ENCODE measurements at regions not wholly inside any gene's neighbourhood (a gene's known extent, or its start where the extent isn't known, plus 50 kb on each side); places are given as distances from the start of the nearest gene placed in this dataset.

- no peak for TF ChIP-seq POLR2A (IDR thresholded peaks at IDR 0.05)
- TF ChIP-seq, protein P1, sequence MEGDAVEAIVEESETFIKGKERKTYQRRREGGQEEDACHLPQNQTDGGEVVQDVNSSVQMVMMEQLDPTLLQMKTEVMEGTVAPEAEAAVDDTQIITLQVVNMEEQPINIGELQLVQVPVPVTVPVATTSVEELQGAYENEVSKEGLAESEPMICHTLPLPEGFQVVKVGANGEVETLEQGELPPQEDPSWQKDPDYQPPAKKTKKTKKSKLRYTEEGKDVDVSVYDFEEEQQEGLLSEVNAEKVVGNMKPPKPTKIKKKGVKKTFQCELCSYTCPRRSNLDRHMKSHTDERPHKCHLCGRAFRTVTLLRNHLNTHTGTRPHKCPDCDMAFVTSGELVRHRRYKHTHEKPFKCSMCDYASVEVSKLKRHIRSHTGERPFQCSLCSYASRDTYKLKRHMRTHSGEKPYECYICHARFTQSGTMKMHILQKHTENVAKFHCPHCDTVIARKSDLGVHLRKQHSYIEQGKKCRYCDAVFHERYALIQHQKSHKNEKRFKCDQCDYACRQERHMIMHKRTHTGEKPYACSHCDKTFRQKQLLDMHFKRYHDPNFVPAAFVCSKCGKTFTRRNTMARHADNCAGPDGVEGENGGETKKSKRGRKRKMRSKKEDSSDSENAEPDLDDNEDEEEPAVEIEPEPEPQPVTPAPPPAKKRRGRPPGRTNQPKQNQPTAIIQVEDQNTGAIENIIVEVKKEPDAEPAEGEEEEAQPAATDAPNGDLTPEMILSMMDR (IDR thresholded peaks at IDR 0.05) = no peak
Observed at GRCh38 chr9:115689331-115689730, 464.3 kb upstream of the PAPPA start.
